ENCODE measurements at regions not wholly inside any gene's neighbourhood (a gene's known extent, or its start where the extent isn't known, plus 50 kb on each side); places are given as distances from the start of the nearest gene placed in this dataset.

DNA sequence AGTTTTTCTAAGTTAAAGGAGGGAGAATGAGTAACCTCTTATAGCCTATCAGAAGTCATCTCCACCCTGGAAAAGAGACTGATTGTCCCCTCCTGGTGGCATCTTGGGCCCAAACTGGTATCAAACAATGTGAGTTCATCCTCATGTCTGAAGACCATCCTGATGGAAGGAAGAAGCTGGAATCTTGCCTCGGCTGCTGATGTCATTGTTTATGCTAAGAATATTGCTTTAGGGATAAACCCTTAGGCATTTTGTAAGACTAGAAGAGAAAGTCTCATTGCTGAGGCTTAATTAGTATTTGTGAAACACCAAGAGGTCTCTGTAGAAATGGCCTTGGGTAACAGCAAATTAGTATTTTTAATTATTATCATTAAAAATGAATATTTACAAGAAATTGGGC, 65.7 kb upstream of the KCNN2 start:
- no peak for DNase-seq

DNA sequence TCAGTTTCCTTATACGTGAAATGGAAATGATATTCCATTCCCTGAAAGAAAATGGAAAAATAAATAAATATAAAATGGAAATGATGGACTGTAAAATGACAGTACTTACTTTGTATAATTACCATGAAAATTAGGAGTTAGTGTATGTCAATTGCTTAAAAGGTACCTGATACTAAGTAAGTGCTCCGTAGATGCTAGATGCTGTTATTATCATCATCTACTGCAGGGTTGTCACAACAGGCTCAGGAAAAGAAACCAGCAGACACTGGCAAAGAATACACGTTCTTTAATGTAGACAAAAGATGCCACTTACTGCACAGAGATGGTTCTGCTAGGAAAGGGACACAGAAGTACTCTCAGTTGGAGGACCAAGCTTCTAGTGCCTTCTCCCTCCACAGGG, 64.0 kb upstream of the KCNN2 start:
- DNase-seq: no peak

GRCh38 chr5:114305402-114306207, 56.3 kb upstream of the KCNN2 start:
- no peak for DNase-seq

GRCh38 chr5:114308017-114308416, 53.9 kb upstream of the KCNN2 start:
- no peak for DNase-seq

DNA sequence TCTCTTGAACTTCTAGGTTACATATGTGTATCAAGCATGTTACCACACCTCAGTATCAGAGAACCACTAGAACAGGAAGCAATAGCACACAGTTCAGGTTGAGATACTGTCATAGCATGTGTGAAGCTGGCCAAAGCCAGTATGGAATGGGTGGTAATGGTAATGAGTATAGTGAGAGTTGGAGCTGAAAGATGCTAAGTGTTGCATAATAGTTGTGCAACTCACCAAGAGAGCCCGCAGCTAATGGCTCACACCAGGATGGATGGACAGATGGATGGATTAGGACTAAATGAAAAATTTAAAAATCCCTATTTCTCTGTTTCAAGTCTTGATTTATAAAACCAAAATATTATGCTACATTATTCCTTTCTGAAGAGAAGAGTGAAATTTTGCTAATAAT, 53.4 kb upstream of the KCNN2 start:
- no peak for DNase-seq

DNA sequence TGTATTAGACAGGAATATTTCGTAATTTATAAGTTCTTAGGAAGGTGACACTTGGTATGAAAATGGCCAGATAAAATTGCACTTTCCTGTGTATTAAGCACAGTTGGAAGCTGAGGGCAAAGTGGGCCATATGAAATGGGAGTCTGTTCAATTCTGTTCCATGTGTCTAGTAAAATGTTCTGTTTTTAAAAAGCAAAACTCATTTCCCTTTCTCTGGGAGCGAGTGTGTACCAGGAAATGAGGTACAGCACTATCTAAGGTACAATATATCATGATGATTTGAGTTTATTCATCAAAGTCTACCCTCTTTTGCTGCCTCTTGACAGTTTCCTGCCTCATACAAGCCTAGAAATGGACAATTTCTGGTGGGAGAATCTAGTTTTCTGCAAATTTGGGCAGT, 51.2 kb upstream of the KCNN2 start:
- no peak for DNase-seq

- DNase-seq: no peak
Measured at GRCh38 chr5:114311281-114311680, 50.6 kb upstream of the KCNN2 start.

GRCh38 chr5:114311968-114312367, 49.9 kb upstream of the KCNN2 start:
- no peak for DNase-seq

Measured in CD4-positive, alpha-beta T cell treated with Interleukin-1 beta for 1 hour (primary cell).